HepG2 (cell line): ENCODE measurements at regions not wholly inside any gene's neighbourhood (a gene's known extent, or its start where the extent isn't known, plus 50 kb on each side); places are given as distances from the start of the nearest gene placed in this dataset.

Experiments
- ATAC-seq: fragments of 200-7000 bp; cut with Tn5 transposase; 3 replicates; pipeline ENCODE4 v1.9.1; 2020; ENCODE audit warnings: mild to moderate bottlenecking, moderate library complexity
- BruUV-seq: library from RNA; stranded (reverse); fragments of 400-500 nt; replicated peaks from 2 replicates; lab custom pipeline; 2021; lab: Mats Ljungman, UMichigan
- CTCF ChIA-PET: fragments of 300-600 bp; formaldehyde crosslinking; extraction: SDS; loops from one replicate; lab custom pipeline; 2021; ENCODE audit warnings: low total read pairs, inconsistent platforms, low intra/inter-chr PET ratio; lab: Yijun Ruan, JAX
- POLR2A ChIA-PET: fragments of 350-600 bp; sonication (Branson Sonifier 250); formaldehyde crosslinking; loops from one replicate; lab custom pipeline; 2020; ENCODE audit warnings: antibody characterized with exemption, inconsistent platforms; lab: Yijun Ruan, JAX
- DNase-seq: peaks from one replicate; pipeline ENCODE4 v3.0.0-alpha.2; 2015; ENCODE audit warnings: low spot score
- FAIRE-seq: peaks from 3 replicates; lab custom pipeline; 2011; peaks lifted over from hg19 to GRCh38; lab: Jason Lieb, UNC
- H2AFZ ChIP-seq: one replicate; pipeline ENCODE4 v1.6.1; 2011; ENCODE audit warnings: low read length, inconsistent platforms
- H3K27ac ChIP-seq: fragments of 300-600 bp; 3 replicates; pipeline ENCODE4 v1.8.0; 2011; ENCODE audit warnings: mixed run types, mild to moderate bottlenecking, mixed read lengths, low read length, inconsistent platforms; ENCODE audit not compliant: insufficient read depth; ENCODE audit errors: extremely low read length
- H3K27me3 ChIP-seq, 2 experiments: fragments of 200-600 bp in 1 of 2; 2 replicates in 1 of 2; 3 replicates in 1 of 2; pipeline versions ENCODE4 v1.6.0 to v1.8.0; 2011; ENCODE audit warnings: low read length in 2 of 2, mild to moderate bottlenecking in 2 of 2, moderate library complexity in 2 of 2, inconsistent platforms in 1 of 2; ENCODE audit not compliant: insufficient read depth in 2 of 2, control insufficient read depth in 1 of 2
- H3K36me3 ChIP-seq, 2 experiments: fragments of 200-600 bp in 1 of 2; replicated peaks in 1 of 2; 2 replicates in 1 of 2; 3 replicates in 1 of 2; pipeline versions ENCODE4 v1.5.1 to v1.8.0; 2011; ENCODE audit warnings: low read length in 2 of 2, inconsistent platforms in 1 of 2; ENCODE audit not compliant: insufficient read depth in 2 of 2, control insufficient read depth in 1 of 2
- H3K4me1 ChIP-seq: 2 replicates; pipeline ENCODE4 v1.5.1; 2012; ENCODE audit warnings: low read length, inconsistent platforms; ENCODE audit not compliant: insufficient read depth
- H3K4me2 ChIP-seq: 2 replicates; pipeline ENCODE4 v1.6.0; 2011; ENCODE audit warnings: low read depth, low read length, inconsistent platforms
- H3K4me3 ChIP-seq, 3 experiments: fragments of 200-600 bp in 1 of 3; sonication (generic), shearing (Covaris generic) in 1 of 3; replicated peaks in 1 of 3; 2 replicates each; pipeline ENCODE4 v1.5.1; 2011 to 2016; ENCODE audit warnings: low read length in 3 of 3, inconsistent platforms in 2 of 3, low read depth in 2 of 3, mild to moderate bottlenecking in 2 of 3, control low read depth in 1 of 3, mixed read lengths in 1 of 3; ENCODE audit not compliant: insufficient read depth in 1 of 3
- H3K79me2 ChIP-seq: one replicate; pipeline ENCODE4 v1.6.1; 2011; ENCODE audit warnings: low read length, inconsistent platforms; ENCODE audit not compliant: insufficient read depth
- H3K9ac ChIP-seq: 2 replicates; pipeline ENCODE4 v1.6.0; 2011; ENCODE audit warnings: mild to moderate bottlenecking, low read depth, low read length, inconsistent platforms; ENCODE audit not compliant: insufficient read depth
- H3K9me3 ChIP-seq: 2 replicates; pipeline ENCODE4 v1.5.1; 2012; ENCODE audit warnings: mild to moderate bottlenecking, low read length
- H4K20me1 ChIP-seq: 2 replicates; pipeline ENCODE4 v1.6.0; 2011; ENCODE audit warnings: inconsistent platforms, mild to moderate bottlenecking, low read length, moderate library complexity; ENCODE audit not compliant: insufficient read depth
- CBX5 ChIP-seq: sonication (generic); formaldehyde crosslinking; IDR thresholded peaks from 2 replicates; pipeline ENCODE4 v1.4.0; 2020; ENCODE audit warnings: missing genetic modification reagents, borderline replicate concordance
- CCDC6 ChIP-seq: sonication (generic); formaldehyde crosslinking; IDR thresholded peaks from 2 replicates; pipeline ENCODE4 v1.8.1; 2022; ENCODE audit warnings: mild to moderate bottlenecking, missing genetic modification reagents, moderate library complexity
- FOXJ3 ChIP-seq: sonication (generic); formaldehyde crosslinking; IDR thresholded peaks from 2 replicates; pipeline ENCODE4 v1.4.0; 2020; ENCODE audit warnings: missing genetic modification reagents, mild to moderate bottlenecking, borderline replicate concordance
- NCOA5 ChIP-seq: sonication (generic); formaldehyde crosslinking; IDR thresholded peaks from 2 replicates; pipeline ENCODE4 v1.4.0; 2020; ENCODE audit warnings: missing genetic modification reagents
- NFIC ChIP-seq: IDR thresholded peaks from 2 replicates; pipeline ENCODE4 v1.6.1; 2012; ENCODE audit warnings: mild to moderate bottlenecking, low read length, inconsistent platforms
- THAP11 ChIP-seq: IDR thresholded peaks from 2 replicates; pipeline ENCODE4 v1.6.1; 2016; ENCODE audit warnings: missing biosample characterization, missing genetic modification reagents
- ZBTB8A ChIP-seq: sonication (generic); formaldehyde crosslinking; IDR thresholded peaks from 2 replicates; pipeline ENCODE4 v1.4.0; 2020; ENCODE audit warnings: mild to moderate bottlenecking, low read depth, missing genetic modification reagents, borderline replicate concordance
- ZNF274 ChIP-seq: sonication (generic); formaldehyde crosslinking; IDR thresholded peaks from 2 replicates; pipeline ENCODE4 v1.5.1; 2020; ENCODE audit warnings: mild to moderate bottlenecking, missing genetic modification reagents
- ZNF382 ChIP-seq: sonication (generic); formaldehyde crosslinking; IDR thresholded peaks from 2 replicates; pipeline ENCODE4 v1.5.0; 2020; ENCODE audit warnings: missing genetic modification reagents, mild to moderate bottlenecking, borderline replicate concordance
- ZNF496 ChIP-seq: sonication (generic); formaldehyde crosslinking; IDR thresholded peaks from 2 replicates; pipeline ENCODE4 v1.8.1; 2023; ENCODE audit warnings: mild to moderate bottlenecking, moderate library complexity, missing genetic modification reagents; ENCODE audit not compliant: insufficient replicate concordance
- WGBS: methylation state at CpG from one replicate; pipeline ENCODE4 v1.1.6; 2017; ENCODE audit warnings: low lambda C conversion rate; 5-methylcytosine and 5-hydroxymethylcytosine counted together
- in situ Hi-C: cut with HindIII; loops from 2 replicates; pipeline ENCODE4 v1.10.0; 2017; ENCODE audit warnings: low pct_unique_long_range_greater_than_20kb; ENCODE audit not compliant: extremely low pct_ligation_motif_present
- intact Hi-C: fragments of 100-400 bp; cut with micrococcal nuclease; formaldehyde crosslinking; loops from one replicate; pipeline ENCODE4 v1.10.0; 2022; ENCODE audit not compliant: unreplicated experiment
- TF ChIP-seq, protein P1 (sequence below), 2 experiments: fragments of 450-650 bp in 1 of 2; sonication (generic) in 1 of 2; formaldehyde crosslinking in 1 of 2; IDR thresholded peaks; 2 replicates each; pipeline versions ENCODE4 v1.6.1 to v1.8.0; 2016 to 2022; ENCODE audit warnings: antibody characterized with exemption in 1 of 2, mild to moderate bottlenecking in 1 of 2, missing genetic modification reagents in 1 of 2

DNA sequence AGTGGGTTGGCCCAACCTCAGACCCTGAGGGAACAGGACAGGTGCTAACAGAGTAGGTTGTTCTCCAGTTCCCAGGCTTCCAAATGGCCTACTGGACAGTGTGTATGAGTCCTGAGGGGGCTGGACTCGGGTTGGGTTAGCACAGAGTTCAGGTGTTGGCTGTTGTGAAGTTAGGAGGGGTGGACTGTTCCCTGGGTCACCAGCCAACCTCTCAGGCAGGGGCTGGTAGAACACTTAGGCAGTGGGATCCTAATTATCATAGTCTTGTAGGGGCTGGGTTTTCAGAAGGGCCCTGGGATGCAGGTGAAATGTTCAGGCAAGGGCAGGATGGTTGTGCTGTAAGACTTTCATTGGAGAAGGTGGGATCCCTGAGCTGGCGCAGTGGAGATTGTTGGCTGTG is 293.0 kb downstream of the ZWINT start:
- no peaks in the 10 kb centered on the region for H3K36me3 ChIP-seq
- no peak overlapping the region for H3K4me3 ChIP-seq
- no TSS peak for BruUV-seq
- H3K27me3 ChIP-seq = no peaks in the 10 kb centered on the region
- H4K20me1 ChIP-seq = no peaks in the 10 kb centered on the region
- in situ Hi-C loops (no loop called here), intact Hi-C loops (no loop called here)
- no peak overlapping the region for H3K4me2 ChIP-seq
- no peak overlapping the region for H3K9ac ChIP-seq
- WGBS = 67% methylated on average over 1 of the region's 2 CpGs
- FAIRE-seq = no peak
- H3K27ac ChIP-seq = no peak overlapping the region
- no peak for DNase-seq
- ChIA-PET CTCF (no interaction called here), POLR2A (no interaction called here)
- TF ChIP-seq ZNF274 (no peak), NFIC (no peak), CBX5 (CRISPR knock-in tag) (no peak), CCDC6 (CRISPR knock-in tag) (no peak), FOXJ3 (no peak), ZNF382 (CRISPR knock-in tag) (no peak)
- H3K4me1 ChIP-seq = no peaks in the 10 kb centered on the region
- ATAC-seq = no peak
- H3K79me2 ChIP-seq = no peaks in the 10 kb centered on the region
- peaks cover 3% of the 10 kb centered on the region; the same call in 1 of the 2 replicates for H3K9me3 ChIP-seq
- H2AFZ ChIP-seq = no peak overlapping the region

DNA sequence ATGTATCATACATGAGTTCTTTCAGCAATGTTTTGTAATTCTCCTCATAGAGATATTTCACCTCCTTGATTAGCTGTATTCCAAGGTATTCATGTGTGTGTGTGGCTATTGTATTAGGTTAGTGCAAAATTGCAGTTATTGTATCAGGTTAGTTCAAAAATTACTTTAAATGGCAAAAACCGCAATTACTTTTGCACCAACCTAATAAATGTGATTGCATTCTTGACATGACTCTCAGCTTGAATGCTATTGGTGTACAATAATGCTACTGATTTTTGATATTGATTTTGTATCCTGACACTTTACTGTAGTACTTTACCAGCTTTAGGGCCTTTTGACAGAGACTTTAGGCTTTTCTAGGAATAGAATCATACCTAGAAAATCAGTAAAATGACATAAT is 297.4 kb downstream of the ZWINT start:
- H3K4me1 ChIP-seq = no peaks in the 10 kb centered on the region
- no peak overlapping the region for H3K4me2 ChIP-seq
- H3K9ac ChIP-seq = no peak overlapping the region
- in situ Hi-C loops (no loop called here), intact Hi-C loops (no loop called here)
- WGBS = 6% methylated on average over 1 of the region's 1 CpG
- FAIRE-seq = no peak
- no peak for ATAC-seq
- H3K27ac ChIP-seq = no peak overlapping the region
- ChIA-PET CTCF (no interaction called here), POLR2A (no interaction called here)
- H3K9me3 ChIP-seq = peaks cover 3% of the 10 kb centered on the region; the same call in 1 of the 2 replicates
- H4K20me1 ChIP-seq = no peaks in the 10 kb centered on the region
- H3K27me3 ChIP-seq = no peaks in the 10 kb centered on the region
- no peak for DNase-seq
- H3K36me3 ChIP-seq = no peaks in the 10 kb centered on the region
- no peak overlapping the region for H3K4me3 ChIP-seq
- no peak overlapping the region for H2AFZ ChIP-seq
- BruUV-seq = no TSS peak
- H3K79me2 ChIP-seq = no peaks in the 10 kb centered on the region
- no peak for TF ChIP-seq ZNF496 (CRISPR knock-in tag)
- TF ChIP-seq, protein P1, sequence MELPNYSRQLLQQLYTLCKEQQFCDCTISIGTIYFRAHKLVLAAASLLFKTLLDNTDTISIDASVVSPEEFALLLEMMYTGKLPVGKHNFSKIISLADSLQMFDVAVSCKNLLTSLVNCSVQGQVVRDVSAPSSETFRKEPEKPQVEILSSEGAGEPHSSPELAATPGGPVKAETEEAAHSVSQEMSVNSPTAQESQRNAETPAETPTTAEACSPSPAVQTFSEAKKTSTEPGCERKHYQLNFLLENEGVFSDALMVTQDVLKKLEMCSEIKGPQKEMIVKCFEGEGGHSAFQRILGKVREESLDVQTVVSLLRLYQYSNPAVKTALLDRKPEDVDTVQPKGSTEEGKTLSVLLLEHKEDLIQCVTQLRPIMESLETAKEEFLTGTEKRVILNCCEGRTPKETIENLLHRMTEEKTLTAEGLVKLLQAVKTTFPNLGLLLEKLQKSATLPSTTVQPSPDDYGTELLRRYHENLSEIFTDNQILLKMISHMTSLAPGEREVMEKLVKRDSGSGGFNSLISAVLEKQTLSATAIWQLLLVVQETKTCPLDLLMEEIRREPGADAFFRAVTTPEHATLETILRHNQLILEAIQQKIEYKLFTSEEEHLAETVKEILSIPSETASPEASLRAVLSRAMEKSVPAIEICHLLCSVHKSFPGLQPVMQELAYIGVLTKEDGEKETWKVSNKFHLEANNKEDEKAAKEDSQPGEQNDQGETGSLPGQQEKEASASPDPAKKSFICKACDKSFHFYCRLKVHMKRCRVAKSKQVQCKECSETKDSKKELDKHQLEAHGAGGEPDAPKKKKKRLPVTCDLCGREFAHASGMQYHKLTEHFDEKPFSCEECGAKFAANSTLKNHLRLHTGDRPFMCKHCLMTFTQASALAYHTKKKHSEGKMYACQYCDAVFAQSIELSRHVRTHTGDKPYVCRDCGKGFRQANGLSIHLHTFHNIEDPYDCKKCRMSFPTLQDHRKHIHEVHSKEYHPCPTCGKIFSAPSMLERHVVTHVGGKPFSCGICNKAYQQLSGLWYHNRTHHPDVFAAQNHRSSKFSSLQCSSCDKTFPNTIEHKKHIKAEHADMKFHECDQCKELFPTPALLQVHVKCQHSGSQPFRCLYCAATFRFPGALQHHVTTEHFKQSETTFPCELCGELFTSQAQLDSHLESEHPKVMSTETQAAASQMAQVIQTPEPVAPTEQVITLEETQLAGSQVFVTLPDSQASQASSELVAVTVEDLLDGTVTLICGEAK (IDR thresholded peaks at IDR 0.05) = peak; percentile 77
- TF ChIP-seq, protein P1 (CRISPR knock-in tag; IDR thresholded peaks at IDR 0.05) = no peak
- no peak for TF ChIP-seq THAP11
- TF ChIP-seq NCOA5 (CRISPR knock-in tag) = no peak
- no peak for TF ChIP-seq ZBTB8A (CRISPR knock-in tag)
